GM12878 (cell line): ENCODE measurements at regions not wholly inside any gene's neighbourhood (a gene's known extent, or its start where the extent isn't known, plus 50 kb on each side); places are given as distances from the start of the nearest gene placed in this dataset.

Experiments
- ATAC-seq: fragments of 200-7000 bp; cut with Tn5 transposase; 3 replicates; pipeline ENCODE4 v1.9.1; 2020; ENCODE audit warnings: mild to moderate bottlenecking, moderate library complexity
- BruUV-seq: library from RNA; stranded (reverse); fragments of 400-500 nt; replicated peaks from 2 replicates; lab custom pipeline; 2021; lab: Mats Ljungman, UMichigan
- CTCF ChIA-PET: fragments of 300-600 bp; sonication (Branson Sonifier 250); formaldehyde crosslinking; extraction: SDS; loops from one replicate; lab custom pipeline; 2021; ENCODE audit warnings: inconsistent platforms; lab: Yijun Ruan, JAX
- POLR2A ChIA-PET: fragments of 350-600 bp; formaldehyde crosslinking; extraction: SDS; loops from one replicate; lab custom pipeline; 2021; ENCODE audit warnings: inconsistent platforms; lab: Charles Lee
- RAD21 ChIA-PET: fragments of 300-600 bp; sonication (Branson Sonifier 250); formaldehyde crosslinking; loops from one replicate; lab custom pipeline; 2023; ENCODE audit warnings: antibody characterized with exemption; ENCODE audit not compliant: unreplicated experiment; lab: Charles Lee
- SMC1A ChIA-PET: fragments of 300-600 bp; sonication (Branson Sonifier 250); formaldehyde crosslinking; loops from one replicate; lab custom pipeline; 2023; ENCODE audit not compliant: unreplicated experiment, uncharacterized antibody; lab: Charles Lee
- DNase-seq: peaks from one replicate; pipeline ENCODE4 v3.0.0-alpha.2; 2011; ENCODE audit warnings: low read depth, low spot score
- FAIRE-seq: peaks from 3 replicates; lab custom pipeline; 2011; peaks lifted over from hg19 to GRCh38; lab: Jason Lieb, UNC
- H2AFZ ChIP-seq: 2 replicates; pipeline ENCODE4 v1.6.0; 2011; ENCODE audit warnings: low read depth, low read length, control low read depth; ENCODE audit not compliant: control insufficient read depth
- H3K27ac ChIP-seq: 2 replicates; pipeline ENCODE4 v1.5.1; 2011; ENCODE audit warnings: control low read depth; ENCODE audit not compliant: control insufficient read depth, insufficient read depth
- H3K27me3 ChIP-seq, 2 experiments: replicated peaks in 1 of 2; 2 replicates each; pipeline versions ENCODE4 v1.6.0 to v1.6.1; 2011; ENCODE audit warnings: low read length in 1 of 2; ENCODE audit not compliant: control insufficient read depth in 2 of 2, insufficient read depth in 2 of 2
- H3K36me3 ChIP-seq, 2 experiments: 2 replicates each; pipeline ENCODE4 v1.5.1; 2011; ENCODE audit warnings: low read length in 1 of 2; ENCODE audit not compliant: control insufficient read depth in 2 of 2, insufficient read depth in 2 of 2
- H3K4me1 ChIP-seq: 2 replicates; pipeline ENCODE4 v1.6.1; 2011; ENCODE audit warnings: mild to moderate bottlenecking, low read length, moderate library complexity, mixed read lengths; ENCODE audit not compliant: control insufficient read depth, insufficient read depth
- H3K4me2 ChIP-seq: 2 replicates; pipeline ENCODE4 v1.6.0; 2011; ENCODE audit warnings: control low read depth; ENCODE audit not compliant: control insufficient read depth, insufficient read depth
- H3K4me3 ChIP-seq: fragments of 200-600 bp; sonication (generic); 2 replicates; pipeline ENCODE4 v1.5.1; 2016
- H3K79me2 ChIP-seq: 2 replicates; pipeline ENCODE4 v1.6.0; 2011; ENCODE audit warnings: low read length; ENCODE audit not compliant: control insufficient read depth, insufficient read depth
- H3K9ac ChIP-seq: 2 replicates; pipeline ENCODE4 v1.8.0; 2011; ENCODE audit warnings: low read length, control low read depth, mixed read lengths; ENCODE audit not compliant: control insufficient read depth, insufficient read depth
- H3K9me3 ChIP-seq: replicated peaks from 3 replicates; pipeline ENCODE4 v1.5.1; 2011; ENCODE audit warnings: mild to moderate bottlenecking, low read length; ENCODE audit not compliant: control insufficient read depth, insufficient read depth
- H4K20me1 ChIP-seq: 2 replicates; pipeline ENCODE4 v1.6.0; 2011; ENCODE audit not compliant: control insufficient read depth, insufficient read depth
- CHD4 ChIP-seq: fragments of 200-600 bp; sonication (generic); IDR thresholded peaks from 2 replicates; pipeline ENCODE4 v1.6.1; 2016; ENCODE audit warnings: mild to moderate bottlenecking
- EP300 ChIP-seq, 2 experiments: fragments of 150-350 bp in 1 of 2; IDR thresholded peaks; 2 replicates each; pipeline ENCODE4 v1.6.1; 2011 to 2012; ENCODE audit warnings: low read depth in 2 of 2, low read length in 2 of 2, borderline replicate concordance in 1 of 2, improper control_type of control experiment in 1 of 2, inconsistent platforms in 1 of 2; ENCODE audit not compliant: control insufficient read depth in 1 of 2
- ESRRA ChIP-seq: IDR thresholded peaks from 2 replicates; pipeline ENCODE4 v1.6.1; 2012; ENCODE audit warnings: mild to moderate bottlenecking, low read length, improper control_type of control experiment
- IRF5 ChIP-seq: fragments of 450-650 bp; IDR thresholded peaks from 2 replicates; pipeline ENCODE4 v1.6.1; 2017; ENCODE audit warnings: borderline replicate concordance
- NFYB ChIP-seq: IDR thresholded peaks from 2 replicates; pipeline ENCODE4 v1.6.1; 2011; ENCODE audit warnings: low read depth, mild to moderate bottlenecking, low read length, improper control_type of control experiment, moderate library complexity; ENCODE audit not compliant: insufficient read depth
- PML ChIP-seq: IDR thresholded peaks from 2 replicates; pipeline ENCODE4 v1.6.1; 2012; ENCODE audit warnings: low read length, inconsistent platforms
- SMAD5 ChIP-seq: IDR thresholded peaks from 2 replicates; pipeline ENCODE4 v1.6.1; 2016; ENCODE audit warnings: antibody characterized with exemption, low read depth
- WGBS: methylation state at CpG from one replicate; pipeline ENCODE4 v1.1.6; 2016; ENCODE audit warnings: low lambda C conversion rate; ENCODE audit not compliant: insufficient replicate concordance, insufficient coverage; ENCODE audit errors: missing lambda C conversion rate; 5-methylcytosine and 5-hydroxymethylcytosine counted together
- in situ Hi-C: fragments of 300-500 bp; cut with MboI; formaldehyde crosslinking; loops from 9 replicates; pipeline ENCODE4 v1.14.3; 2018; ENCODE audit warnings: mixed read lengths
- intact Hi-C: fragments of 100-400 bp; cut with micrococcal nuclease; formaldehyde crosslinking; loops from one replicate; pipeline ENCODE4 v1.14.2; 2022; ENCODE audit not compliant: unreplicated experiment
- TF ChIP-seq, protein P1 (sequence below): IDR thresholded peaks from 2 replicates; pipeline ENCODE4 v1.6.1; 2012; ENCODE audit warnings: mild to moderate bottlenecking, low read depth, low read length

DNA sequence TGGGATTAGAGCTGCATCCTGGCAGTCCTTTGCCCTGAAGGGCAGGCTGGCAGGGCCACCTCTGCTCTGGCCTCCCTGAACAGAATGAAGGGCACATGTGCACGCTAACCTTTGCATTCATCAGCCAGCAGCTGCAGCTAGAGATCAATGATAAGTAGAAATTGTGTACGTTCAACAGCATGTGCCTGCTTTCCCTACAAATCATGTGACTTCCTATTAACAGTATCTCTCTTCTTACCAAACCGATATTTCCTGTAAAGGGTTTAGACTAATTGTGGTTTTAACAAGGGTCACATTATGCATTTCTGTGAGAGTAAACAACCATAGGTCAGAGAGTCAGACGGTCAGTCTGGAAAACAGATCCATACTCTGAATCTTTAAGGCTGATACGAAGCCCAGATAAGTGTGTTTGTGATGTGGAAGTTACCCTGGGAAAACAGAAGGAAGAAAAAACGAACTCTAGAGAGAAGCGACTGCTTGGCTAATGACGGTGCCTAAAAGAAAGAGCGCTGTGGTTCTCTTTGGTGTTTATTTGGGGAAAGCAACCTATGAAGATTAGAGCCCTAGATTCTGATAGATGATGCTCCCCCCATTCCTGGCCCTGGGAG, 219.4 kb downstream of the MAF start:
- no peak overlapping the region for H3K9ac ChIP-seq
- H3K27ac ChIP-seq = no peak overlapping the region
- no peak for TF ChIP-seq ESRRA
- DNase-seq = no peak
- no peak overlapping the region for H2AFZ ChIP-seq
- in situ Hi-C loops (no loop called here), intact Hi-C loops (no loop called here)
- H3K4me1 ChIP-seq = no peaks in the 10 kb centered on the region
- no peaks in the 10 kb centered on the region for H3K27me3 ChIP-seq
- ChIA-PET CTCF (no interaction called here), RAD21 (no interaction called here), SMC1A (no interaction called here), POLR2A (no interaction called here)
- H3K4me3 ChIP-seq = no peak overlapping the region
- ATAC-seq = no peak
- H4K20me1 ChIP-seq = no peaks in the 10 kb centered on the region
- BruUV-seq = no TSS peak
- H3K4me2 ChIP-seq = no peak overlapping the region
- FAIRE-seq = no peak
- no peaks in the 10 kb centered on the region for H3K36me3 ChIP-seq
- no peaks in the 10 kb centered on the region for H3K9me3 ChIP-seq
- no peaks in the 10 kb centered on the region for H3K79me2 ChIP-seq
- 1% methylated on average over 9 of the region's 9 CpGs for WGBS

DNA sequence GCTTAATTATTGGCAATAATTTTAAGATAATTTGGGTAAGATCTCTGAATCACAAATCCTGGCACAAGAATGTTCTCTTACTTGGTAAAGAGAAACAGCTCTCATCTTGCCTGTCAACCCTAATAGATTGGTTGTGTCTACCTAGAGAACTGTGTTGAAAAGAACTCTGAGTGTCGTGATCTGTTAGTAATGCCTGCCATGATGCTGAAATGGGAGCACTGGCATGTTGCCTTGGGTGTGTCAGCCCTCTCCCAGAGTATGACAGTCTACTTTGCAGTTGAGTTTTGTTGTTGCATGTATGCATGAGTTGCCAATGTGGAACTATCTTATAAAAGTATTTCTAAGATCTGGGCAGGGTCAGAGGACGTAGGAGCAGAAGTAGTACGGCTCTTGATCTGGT, 221.4 kb downstream of the MAF start:
- Histone ChIP-seq H3K9me3 (no peaks in the 10 kb centered on the region), H3K79me2 (no peaks in the 10 kb centered on the region), H3K27me3 (no peaks in the 10 kb centered on the region), H3K36me3 (no peaks in the 10 kb centered on the region), H3K4me1 (no peaks in the 10 kb centered on the region), H2AFZ (no peak overlapping the region), H3K27ac (no peak overlapping the region), H3K4me2 (no peak overlapping the region), H3K9ac (no peak overlapping the region), H3K4me3 (no peak overlapping the region), H4K20me1 (no peaks in the 10 kb centered on the region)
- POLR2A ChIA-PET = no interaction called here
- TF ChIP-seq PML (no peak), IRF5 (no peak), EP300 (IDR thresholded peaks at IDR 0.05; ENCODE audit: borderline replicate concordance in 1 of 2, control insufficient read depth in 1 of 2, low read depth in 2 of 2, low read length in 2 of 2) (no peak), NFYB (no peak), CHD4 (no peak), SMAD5 (no peak)
- TF ChIP-seq, protein P1, sequence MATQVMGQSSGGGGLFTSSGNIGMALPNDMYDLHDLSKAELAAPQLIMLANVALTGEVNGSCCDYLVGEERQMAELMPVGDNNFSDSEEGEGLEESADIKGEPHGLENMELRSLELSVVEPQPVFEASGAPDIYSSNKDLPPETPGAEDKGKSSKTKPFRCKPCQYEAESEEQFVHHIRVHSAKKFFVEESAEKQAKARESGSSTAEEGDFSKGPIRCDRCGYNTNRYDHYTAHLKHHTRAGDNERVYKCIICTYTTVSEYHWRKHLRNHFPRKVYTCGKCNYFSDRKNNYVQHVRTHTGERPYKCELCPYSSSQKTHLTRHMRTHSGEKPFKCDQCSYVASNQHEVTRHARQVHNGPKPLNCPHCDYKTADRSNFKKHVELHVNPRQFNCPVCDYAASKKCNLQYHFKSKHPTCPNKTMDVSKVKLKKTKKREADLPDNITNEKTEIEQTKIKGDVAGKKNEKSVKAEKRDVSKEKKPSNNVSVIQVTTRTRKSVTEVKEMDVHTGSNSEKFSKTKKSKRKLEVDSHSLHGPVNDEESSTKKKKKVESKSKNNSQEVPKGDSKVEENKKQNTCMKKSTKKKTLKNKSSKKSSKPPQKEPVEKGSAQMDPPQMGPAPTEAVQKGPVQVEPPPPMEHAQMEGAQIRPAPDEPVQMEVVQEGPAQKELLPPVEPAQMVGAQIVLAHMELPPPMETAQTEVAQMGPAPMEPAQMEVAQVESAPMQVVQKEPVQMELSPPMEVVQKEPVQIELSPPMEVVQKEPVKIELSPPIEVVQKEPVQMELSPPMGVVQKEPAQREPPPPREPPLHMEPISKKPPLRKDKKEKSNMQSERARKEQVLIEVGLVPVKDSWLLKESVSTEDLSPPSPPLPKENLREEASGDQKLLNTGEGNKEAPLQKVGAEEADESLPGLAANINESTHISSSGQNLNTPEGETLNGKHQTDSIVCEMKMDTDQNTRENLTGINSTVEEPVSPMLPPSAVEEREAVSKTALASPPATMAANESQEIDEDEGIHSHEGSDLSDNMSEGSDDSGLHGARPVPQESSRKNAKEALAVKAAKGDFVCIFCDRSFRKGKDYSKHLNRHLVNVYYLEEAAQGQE = no peak
- RAD21 ChIA-PET = no interaction called here
- DNase-seq = no peak
- CTCF ChIA-PET = no interaction called here
- WGBS = 0% methylated on average over 3 of the region's 3 CpGs
- no TSS peak for BruUV-seq
- SMC1A ChIA-PET = no interaction called here
- in situ Hi-C loops = no loop called here
- intact Hi-C loops = no loop called here
- no peak for FAIRE-seq
- no peak for ATAC-seq
